Lung (tissue), 11 donors: ENCODE measurements at regions not wholly inside any gene's neighbourhood (a gene's known extent, or its start where the extent isn't known, plus 50 kb on each side); places are given as distances from the start of the nearest gene placed in this dataset.

Source experiments
- ATAC-seq: fragments of 200-7000 bp; cut with Tn5 transposase; one replicate; pipeline ENCODE4 v1.9.1; 2020; ENCODE audit warnings: moderate number of reproducible peaks; ENCODE audit not compliant: insufficient read depth, low FRiP score
- DNase-seq, 3 donors: peaks; one replicate each; pipeline ENCODE4 v3.0.0-alpha.2; 2013 to 2017
- H3K27ac ChIP-seq, 2 donors: one replicate each; pipeline ENCODE4 v1.5.1; 2013; ENCODE audit warnings: mild to moderate bottlenecking in 2 of 2, moderate library complexity in 2 of 2, control low read depth in 1 of 2, inconsistent platforms in 1 of 2, low read depth in 1 of 2, low read length in 1 of 2
- H3K27me3 ChIP-seq, 3 donors: one replicate each; pipeline ENCODE4 v1.5.1; 2013; ENCODE audit warnings: low read length in 2 of 3; ENCODE audit not compliant: control insufficient read depth in 3 of 3, insufficient read depth in 3 of 3
- H3K36me3 ChIP-seq, 4 donors: one replicate each; pipeline ENCODE4 v1.5.1; 2013; ENCODE audit warnings: low read length in 4 of 4, mild to moderate bottlenecking in 1 of 4, moderate library complexity in 1 of 4; ENCODE audit not compliant: control insufficient read depth in 4 of 4, insufficient read depth in 4 of 4
- H3K4me1 ChIP-seq, 5 donors: one replicate each; pipeline ENCODE4 v1.5.1; 2013; ENCODE audit warnings: low read length in 5 of 5, mild to moderate bottlenecking in 2 of 5, moderate library complexity in 1 of 5; ENCODE audit not compliant: control insufficient read depth in 5 of 5, insufficient read depth in 5 of 5
- H3K4me3 ChIP-seq: one replicate; pipeline ENCODE4 v1.5.1; 2013; ENCODE audit warnings: mild to moderate bottlenecking, control low read depth, moderate library complexity
- H3K9ac ChIP-seq, 2 donors: one replicate each; pipeline ENCODE4 v1.5.1; 2013; ENCODE audit warnings: low read length in 2 of 2, control low read depth in 1 of 2; ENCODE audit not compliant: insufficient read depth in 1 of 2
- H3K9me3 ChIP-seq, 4 donors: one replicate each; pipeline ENCODE4 v1.5.1; 2013; ENCODE audit warnings: low read length in 3 of 4, mild to moderate bottlenecking in 1 of 4, moderate library complexity in 1 of 4; ENCODE audit not compliant: control insufficient read depth in 4 of 4, insufficient read depth in 3 of 4
- WGBS, 2 donors: extraction: QIAGEN DNeasy Blood & Tissue Kit; methylation state at CpG; one replicate each; pipeline ENCODE4 v1.1.7; 2013; 5-methylcytosine and 5-hydroxymethylcytosine counted together
- TF ChIP-seq, protein P1 (sequence below): IDR thresholded peaks from 2 replicates; pipeline ENCODE4 v1.5.1; 2012; ENCODE audit warnings: mild to moderate bottlenecking; ENCODE audit errors: control extremely low read depth, extremely low read depth
- donor health status: control.
- donor health status: control.
- donor health status: Bipolar disorder and iron deficiency.
- donor health status: healthy.
- donor health status: DM: yes; HTN: yes; CAD: no.

DNA sequence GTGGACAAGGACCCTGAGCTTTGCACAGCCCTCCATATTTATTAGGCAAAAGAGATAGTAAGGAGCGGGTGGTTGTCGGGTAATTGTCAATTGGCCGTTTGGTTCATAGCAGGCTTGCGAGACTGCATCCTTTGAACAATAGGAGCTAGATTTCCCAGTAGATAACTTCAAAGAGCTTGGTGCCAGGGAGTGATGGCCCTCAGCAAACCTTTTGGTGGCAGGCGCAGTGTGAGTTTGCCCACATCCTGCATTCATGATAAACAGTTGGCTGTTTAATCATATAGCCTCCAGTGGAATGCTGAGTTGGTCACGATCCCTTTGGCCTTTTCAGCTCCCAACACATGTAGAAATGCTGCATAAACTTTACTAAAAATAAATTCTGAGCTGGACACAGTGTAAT lies 156.9 kb downstream of the AKR1D1 start:
- TF ChIP-seq, protein P1, sequence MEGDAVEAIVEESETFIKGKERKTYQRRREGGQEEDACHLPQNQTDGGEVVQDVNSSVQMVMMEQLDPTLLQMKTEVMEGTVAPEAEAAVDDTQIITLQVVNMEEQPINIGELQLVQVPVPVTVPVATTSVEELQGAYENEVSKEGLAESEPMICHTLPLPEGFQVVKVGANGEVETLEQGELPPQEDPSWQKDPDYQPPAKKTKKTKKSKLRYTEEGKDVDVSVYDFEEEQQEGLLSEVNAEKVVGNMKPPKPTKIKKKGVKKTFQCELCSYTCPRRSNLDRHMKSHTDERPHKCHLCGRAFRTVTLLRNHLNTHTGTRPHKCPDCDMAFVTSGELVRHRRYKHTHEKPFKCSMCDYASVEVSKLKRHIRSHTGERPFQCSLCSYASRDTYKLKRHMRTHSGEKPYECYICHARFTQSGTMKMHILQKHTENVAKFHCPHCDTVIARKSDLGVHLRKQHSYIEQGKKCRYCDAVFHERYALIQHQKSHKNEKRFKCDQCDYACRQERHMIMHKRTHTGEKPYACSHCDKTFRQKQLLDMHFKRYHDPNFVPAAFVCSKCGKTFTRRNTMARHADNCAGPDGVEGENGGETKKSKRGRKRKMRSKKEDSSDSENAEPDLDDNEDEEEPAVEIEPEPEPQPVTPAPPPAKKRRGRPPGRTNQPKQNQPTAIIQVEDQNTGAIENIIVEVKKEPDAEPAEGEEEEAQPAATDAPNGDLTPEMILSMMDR = no peak
- no peak for ATAC-seq
- Histone ChIP-seq H3K9me3 (no peaks in the 10 kb centered on the region), H3K36me3 (no peaks in the 10 kb centered on the region), H3K27ac (no peak overlapping the region), H3K27me3 (no peaks in the 10 kb centered on the region), H3K9ac (no peak overlapping the region), H3K4me3 (no peak overlapping the region), H3K4me1 (no peaks in the 10 kb centered on the region)
- WGBS, 2 donors = 73 to 93% methylated on average over 6 of the region's 6 CpGs
- no peak for DNase-seq

DNA sequence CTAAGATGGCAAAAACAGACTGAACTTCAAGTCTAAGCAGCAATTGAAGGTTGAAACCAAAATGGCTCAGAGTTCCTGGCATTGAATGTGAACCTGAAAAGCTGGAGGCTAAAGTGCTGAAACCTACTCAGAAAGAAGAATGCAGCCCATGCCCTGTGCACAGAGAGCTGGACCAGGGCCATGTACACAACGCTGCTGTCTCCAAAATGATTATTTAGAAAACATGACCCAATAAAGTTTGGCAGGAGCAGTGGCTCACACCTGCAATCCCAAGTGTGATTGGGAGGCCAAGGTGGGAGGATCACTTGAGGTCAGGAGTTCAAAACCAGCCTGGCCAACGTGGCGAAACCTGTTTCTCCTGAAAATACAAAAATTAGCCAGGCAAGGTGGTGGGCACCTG lies 158.9 kb downstream of the AKR1D1 start:
- no peak overlapping the region for H3K27ac ChIP-seq
- TF ChIP-seq, protein P1 = no peak
- no peak for ATAC-seq
- 75 to 81% methylated on average over 3 of the region's 3 CpGs for WGBS, 2 donors
- H3K9ac ChIP-seq = no peak overlapping the region
- peaks cover 0 to 2% (median 0%) of the 10 kb centered on the region in 4 donors for H3K9me3 ChIP-seq
- no peaks in the 10 kb centered on the region for H3K4me1 ChIP-seq
- DNase-seq = no peak
- no peaks in the 10 kb centered on the region for H3K36me3 ChIP-seq
- H3K4me3 ChIP-seq = no peak overlapping the region
- no peaks in the 10 kb centered on the region for H3K27me3 ChIP-seq

DNA sequence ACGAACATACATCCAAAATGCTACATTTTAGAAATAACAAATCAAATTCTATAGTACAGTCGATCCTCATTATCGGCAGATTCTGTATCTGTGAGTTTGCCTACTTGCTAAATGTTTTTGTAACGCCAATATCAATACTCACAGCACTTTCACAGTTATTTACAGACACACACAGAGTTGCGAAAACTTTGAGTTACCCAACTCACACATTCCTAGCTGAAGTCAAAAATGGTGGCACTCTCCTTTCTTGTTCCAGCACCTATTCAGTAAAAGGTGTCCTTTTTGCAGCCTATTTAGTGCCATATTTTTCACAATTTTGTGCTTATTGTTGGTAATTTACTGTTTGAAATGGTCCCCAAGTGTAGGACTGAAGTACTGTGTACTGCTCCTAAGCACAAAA lies 161.7 kb downstream of the AKR1D1 start:
- H3K27ac ChIP-seq = no peak overlapping the region
- peaks cover 0 to 2% (median 0%) of the 10 kb centered on the region in 4 donors for H3K9me3 ChIP-seq
- WGBS, 2 donors = 75 to 89% methylated on average over 5 of the region's 5 CpGs
- H3K4me3 ChIP-seq = no peak overlapping the region
- no peaks in the 10 kb centered on the region for H3K4me1 ChIP-seq
- H3K27me3 ChIP-seq = no peaks in the 10 kb centered on the region
- H3K36me3 ChIP-seq = no peaks in the 10 kb centered on the region
- ATAC-seq (no peak), DNase-seq (no peak)
- TF ChIP-seq, protein P1 = no peak
- H3K9ac ChIP-seq = no peak overlapping the region
